ENCODE measurements at regions not wholly inside any gene's neighbourhood (a gene's known extent, or its start where the extent isn't known, plus 50 kb on each side); places are given as distances from the start of the nearest gene placed in this dataset.

GRCh38 chr18:75931079-75931478 is 503.6 kb upstream of the SMIM21 start:
- H2AFZ ChIP-seq (replicated peaks): no peak overlapping the region
- no peaks in the 10 kb centered on the region for H3K9me3 Mint-ChIP-seq
- TF ChIP-seq EZH2phosphoT487 (IDR thresholded peaks at IDR 0.05) (no peak), EZH2 (IDR thresholded peaks at IDR 0.05) (no peak), CTCF (IDR thresholded peaks at IDR 0.05) (no peak)
- H3K4me3 Mint-ChIP-seq: no peak overlapping the region
- no peak overlapping the region for H3K27ac ChIP-seq
- no peak overlapping the region for H3K9ac ChIP-seq
- no peak overlapping the region for H3K4me3 ChIP-seq
- H3K36me3 ChIP-seq: no peaks in the 10 kb centered on the region
- no peaks in the 10 kb centered on the region for H3K79me2 ChIP-seq (ENCODE audit: low read depth)
- H3K4me1 Mint-ChIP-seq: no peaks in the 10 kb centered on the region
- H3K27ac Mint-ChIP-seq: no peak overlapping the region
- no peaks in the 10 kb centered on the region for H3K4me1 ChIP-seq
- H4K20me1 ChIP-seq (ENCODE audit: low read depth): no peaks in the 10 kb centered on the region
- no peaks in the 10 kb centered on the region for H3K27me3 Mint-ChIP-seq (ENCODE audit: insufficient read depth, low read depth)
- no peaks in the 10 kb centered on the region for H3K27me3 ChIP-seq
- no peak for DNase-seq (ENCODE audit: low spot score)
- H3F3A ChIP-seq (ENCODE audit: low read depth): no peaks in the 10 kb centered on the region
- H3K9me3 ChIP-seq (ENCODE audit: low read depth): no peaks in the 10 kb centered on the region
- no peaks in the 10 kb centered on the region for H3K36me3 Mint-ChIP-seq
- H3K4me2 ChIP-seq: no peak overlapping the region

- Mint-ChIP-seq H3K9me3 (no peaks in the 10 kb centered on the region), H3K27ac (no peak overlapping the region), H3K4me3 (no peak overlapping the region), H3K36me3 (no peaks in the 10 kb centered on the region), H3K4me1 (no peaks in the 10 kb centered on the region), H3K27me3 (ENCODE audit: insufficient read depth, low read depth) (no peaks in the 10 kb centered on the region)
- Histone ChIP-seq H3K27me3 (no peaks in the 10 kb centered on the region), H3K9me3 (ENCODE audit: low read depth) (no peaks in the 10 kb centered on the region), H3K79me2 (ENCODE audit: low read depth) (no peaks in the 10 kb centered on the region), H3K9ac (no peak overlapping the region), H3K4me2 (no peak overlapping the region), H3K27ac (no peak overlapping the region), H3K36me3 (no peaks in the 10 kb centered on the region), H3K4me1 (no peaks in the 10 kb centered on the region), H3K4me3 (no peak overlapping the region), H2AFZ (replicated peaks) (no peak overlapping the region), H4K20me1 (ENCODE audit: low read depth) (no peaks in the 10 kb centered on the region), H3F3A (ENCODE audit: low read depth) (no peaks in the 10 kb centered on the region)
- DNase-seq (ENCODE audit: low spot score): no peak
- TF ChIP-seq EZH2 (IDR thresholded peaks at IDR 0.05): no peak
- no peak for TF ChIP-seq CTCF (IDR thresholded peaks at IDR 0.05)
- TF ChIP-seq EZH2phosphoT487 (IDR thresholded peaks at IDR 0.05): no peak
Observed at GRCh38 chr18:75928706-75929105, 501.2 kb upstream of the SMIM21 start.

GRCh38 chr18:75927791-75928190 is 500.3 kb upstream of the SMIM21 start:
- Histone ChIP-seq H3F3A (ENCODE audit: low read depth) (no peaks in the 10 kb centered on the region), H3K9ac (no peak overlapping the region), H3K79me2 (ENCODE audit: low read depth) (no peaks in the 10 kb centered on the region), H3K27me3 (no peaks in the 10 kb centered on the region), H3K4me1 (no peaks in the 10 kb centered on the region), H3K4me3 (no peak overlapping the region), H3K27ac (no peak overlapping the region), H2AFZ (replicated peaks) (no peak overlapping the region), H4K20me1 (ENCODE audit: low read depth) (no peaks in the 10 kb centered on the region), H3K9me3 (ENCODE audit: low read depth) (no peaks in the 10 kb centered on the region), H3K36me3 (no peaks in the 10 kb centered on the region), H3K4me2 (no peak overlapping the region)
- no peaks in the 10 kb centered on the region for H3K9me3 Mint-ChIP-seq
- no peak for TF ChIP-seq EZH2phosphoT487 (IDR thresholded peaks at IDR 0.05)
- TF ChIP-seq CTCF (IDR thresholded peaks at IDR 0.05): no peak
- no peak for TF ChIP-seq EZH2 (IDR thresholded peaks at IDR 0.05)
- no peaks in the 10 kb centered on the region for H3K36me3 Mint-ChIP-seq
- H3K27ac Mint-ChIP-seq: no peak overlapping the region
- no peaks in the 10 kb centered on the region for H3K4me1 Mint-ChIP-seq
- no peak overlapping the region for H3K4me3 Mint-ChIP-seq
- DNase-seq (ENCODE audit: low spot score): no peak
- H3K27me3 Mint-ChIP-seq (ENCODE audit: insufficient read depth, low read depth): no peaks in the 10 kb centered on the region

GRCh38 chr18:75926811-75927210 is 499.3 kb upstream of the SMIM21 start:
- no peak overlapping the region for H3K9ac ChIP-seq
- Mint-ChIP-seq H3K4me3 (no peak overlapping the region), H3K27me3 (ENCODE audit: insufficient read depth, low read depth) (peaks cover 3% of the 10 kb centered on the region), H3K9me3 (no peaks in the 10 kb centered on the region), H3K4me1 (no peaks in the 10 kb centered on the region), H3K36me3 (no peaks in the 10 kb centered on the region), H3K27ac (no peak overlapping the region)
- no peaks in the 10 kb centered on the region for H3K79me2 ChIP-seq (ENCODE audit: low read depth)
- DNase-seq (ENCODE audit: low spot score): no peak
- H3K27ac ChIP-seq: no peak overlapping the region
- H2AFZ ChIP-seq (replicated peaks): no peak overlapping the region
- TF ChIP-seq EZH2 (IDR thresholded peaks at IDR 0.05): no peak
- TF ChIP-seq CTCF (IDR thresholded peaks at IDR 0.05): no peak
- TF ChIP-seq EZH2phosphoT487 (IDR thresholded peaks at IDR 0.05): no peak
- H3K36me3 ChIP-seq: no peaks in the 10 kb centered on the region
- H3K27me3 ChIP-seq: no peaks in the 10 kb centered on the region
- H4K20me1 ChIP-seq (ENCODE audit: low read depth): no peaks in the 10 kb centered on the region
- no peaks in the 10 kb centered on the region for H3F3A ChIP-seq (ENCODE audit: low read depth)
- H3K4me1 ChIP-seq: no peaks in the 10 kb centered on the region
- no peak overlapping the region for H3K4me2 ChIP-seq
- H3K9me3 ChIP-seq (ENCODE audit: low read depth): no peaks in the 10 kb centered on the region
- no peak overlapping the region for H3K4me3 ChIP-seq
